MCF 10A (cell line): ENCODE measurements at regions not wholly inside any gene's neighbourhood (a gene's known extent, or its start where the extent isn't known, plus 50 kb on each side); places are given as distances from the start of the nearest gene placed in this dataset.
"Not testable (repeated sequence)": the region's sequence is repeated elsewhere in the genome, so short reads cannot be mapped to it uniquely, and the experiment has no call there.

Source experiments
- BruUV-seq: library from RNA; stranded (reverse); fragments of 400-500 nt; replicated peaks from 2 replicates; lab custom pipeline; 2021; lab: Mats Ljungman, UMichigan
- CTCF ChIA-PET: fragments of 300-600 bp; sonication (Branson Sonifier 250); formaldehyde crosslinking; extraction: SDS; loops from one replicate; lab custom pipeline; 2021; ENCODE audit warnings: antibody characterized with exemption, inconsistent platforms; lab: Yijun Ruan, JAX
- POLR2A ChIA-PET: fragments of 300-600, 350-650 bp; sonication (Branson Sonifier 250); formaldehyde crosslinking; extraction: SDS; loops from one replicate; lab custom pipeline; 2020; ENCODE audit warnings: antibody characterized with exemption, inconsistent platforms; lab: Yijun Ruan, JAX
- DNase-seq: peaks from one replicate; pipeline ENCODE4 v3.0.0-alpha.2; 2018; ENCODE audit not compliant: unreplicated experiment
- H3K27ac Mint-ChIP-seq: one replicate; pipeline ENCODE4 v1.8.0; 2022; ENCODE audit warnings: mild to moderate bottlenecking, low read depth, mixed read lengths; ENCODE audit not compliant: unreplicated experiment
- H3K27me3 Mint-ChIP-seq: one replicate; pipeline ENCODE4 v1.8.0; 2022; ENCODE audit warnings: mixed read lengths; ENCODE audit not compliant: insufficient read depth, unreplicated experiment
- H3K36me3 Mint-ChIP-seq: one replicate; pipeline ENCODE4 v1.8.0; 2022; ENCODE audit warnings: mild to moderate bottlenecking, moderate library complexity, mixed read lengths; ENCODE audit not compliant: insufficient read depth, unreplicated experiment
- H3K4me1 Mint-ChIP-seq: one replicate; pipeline ENCODE4 v1.8.0; 2022; ENCODE audit warnings: mixed read lengths; ENCODE audit not compliant: insufficient read depth, unreplicated experiment
- H3K4me3 Mint-ChIP-seq: one replicate; pipeline ENCODE4 v1.8.0; 2022; ENCODE audit warnings: mild to moderate bottlenecking, moderate library complexity, mixed read lengths; ENCODE audit not compliant: unreplicated experiment
- H3K9me3 Mint-ChIP-seq: one replicate; pipeline ENCODE4 v1.8.0; 2022; ENCODE audit warnings: mixed read lengths; ENCODE audit not compliant: unreplicated experiment
- CTCF ChIP-seq: fragments of 200-600 bp; IDR thresholded peaks from one replicate; pipeline ENCODE4 v1.8.0; 2022; ENCODE audit warnings: antibody characterized with exemption, mild to moderate bottlenecking; ENCODE audit not compliant: unreplicated experiment
- intact Hi-C: fragments of 100-400 bp; cut with micrococcal nuclease; formaldehyde crosslinking; loops from 2 replicates; pipeline ENCODE4 v1.14.1; 2022

GRCh38 chrX:13380211-13380610, 60.4 kb upstream of the ATXN3L start:
- Mint-ChIP-seq H3K4me1 (peaks cover 11% of the 10 kb centered on the region), H3K27ac (no peak overlapping the region), H3K27me3 (no peaks in the 10 kb centered on the region), H3K36me3 (peaks cover 7% of the 10 kb centered on the region), H3K9me3 (no peaks in the 10 kb centered on the region), H3K4me3 (no peak overlapping the region)
- TF ChIP-seq CTCF = no peak
- BruUV-seq = no TSS peak
- POLR2A ChIA-PET = interaction anchor here (0.6 to 0.9 kb wide), 5 partner anchors 22 to 1407 kb away, joined by 3 to 4 read pairs (median 3); no protein-coding TSS in a partner anchor
- intact Hi-C loops = loop anchor here (1.0 kb wide), 1 partner anchor 18 kb away; no protein-coding TSS in a partner anchor
- CTCF ChIA-PET = interaction anchor here (0.6 to 0.9 kb wide), 3 partner anchors 108 to 445 kb away, joined by 3 to 5 read pairs (median 3); no protein-coding TSS in a partner anchor
- DNase-seq = no peak

- intact Hi-C loops = loop anchor here (5.0 kb wide), 1 partner anchor 108 kb away; no protein-coding TSS in a partner anchor
- BruUV-seq, CTCF ChIA-PET, DNase-seq, H3K9me3 Mint-ChIP-seq, H3K4me3 Mint-ChIP-seq, H3K36me3 Mint-ChIP-seq, H3K27me3 Mint-ChIP-seq, POLR2A ChIA-PET: not testable (repeated sequence)
- Mint-ChIP-seq H3K4me1 (peaks cover 13% of the 10 kb centered on the region), H3K27ac (peak overlapping the region; percentile 20)
Observed at GRCh38 chrX:13378562-13379518, 59.0 kb upstream of the ATXN3L start.

GRCh38 chrX:13377550-13377934, 57.7 kb upstream of the ATXN3L start:
- peaks cover 15% of the 10 kb centered on the region for H3K4me1 Mint-ChIP-seq
- BruUV-seq = no TSS peak
- H3K27ac Mint-ChIP-seq = peak overlapping the region; percentile 76

More at GRCh38 chrX:13377550-13377934, 57.7 kb upstream of the ATXN3L start:
- no peak overlapping the region for H3K4me3 Mint-ChIP-seq
- no peaks in the 10 kb centered on the region for H3K9me3 Mint-ChIP-seq
- DNase-seq = peak; percentile 61
- H3K36me3 Mint-ChIP-seq = peaks cover 7% of the 10 kb centered on the region
- H3K27me3 Mint-ChIP-seq = no peaks in the 10 kb centered on the region
- intact Hi-C loops = loop anchor here (5.0 kb wide), 1 partner anchor 110 kb away; no protein-coding TSS in a partner anchor
- ChIA-PET CTCF (interaction anchor here (1.0 kb wide), 1 partner anchor 563 kb away, joined by 3 read pairs; no protein-coding TSS in a partner anchor), POLR2A (interaction anchor here (0.7 to 1.3 kb wide), 2 partner anchors 11 to 12 kb away, joined by 3 to 4 read pairs; no protein-coding TSS in a partner anchor)
- no peak for TF ChIP-seq CTCF
